ENCODE measurements at regions not wholly inside any gene's neighbourhood (a gene's known extent, or its start where the extent isn't known, plus 50 kb on each side); places are given as distances from the start of the nearest gene placed in this dataset.

DNA sequence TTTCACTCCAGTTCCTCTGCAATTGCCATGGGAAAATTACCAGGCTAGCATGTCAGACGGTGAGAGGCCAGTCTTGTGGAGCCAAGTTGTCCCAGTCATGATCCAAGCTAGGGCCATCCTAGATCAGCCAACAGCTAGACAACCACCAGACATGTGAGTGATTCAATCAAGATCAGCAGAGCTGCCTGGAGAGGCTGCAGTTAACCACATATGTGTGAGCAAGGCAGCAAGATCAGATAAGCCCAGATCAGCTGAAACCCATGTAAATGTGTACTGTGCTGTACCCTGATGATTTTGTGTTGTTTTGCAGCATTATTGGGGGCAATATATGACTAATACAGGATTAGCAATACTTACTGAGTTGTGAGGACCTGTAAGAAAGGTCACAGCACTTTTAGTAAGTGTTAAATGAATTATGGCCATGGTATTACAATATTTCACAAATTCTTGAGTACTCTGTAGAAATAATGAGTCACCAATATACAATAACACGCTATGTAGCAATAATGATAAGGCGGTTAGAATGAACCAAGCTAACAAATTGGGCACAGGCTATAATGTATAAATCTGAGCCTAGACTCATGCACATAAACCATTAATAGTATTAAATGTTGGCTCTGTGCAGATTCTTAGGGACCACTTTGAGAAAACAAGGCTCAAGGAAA is 91.4 kb downstream of the SUDS3 start:
- DNase-seq (ENCODE audit: low spot score): no peak

DNA sequence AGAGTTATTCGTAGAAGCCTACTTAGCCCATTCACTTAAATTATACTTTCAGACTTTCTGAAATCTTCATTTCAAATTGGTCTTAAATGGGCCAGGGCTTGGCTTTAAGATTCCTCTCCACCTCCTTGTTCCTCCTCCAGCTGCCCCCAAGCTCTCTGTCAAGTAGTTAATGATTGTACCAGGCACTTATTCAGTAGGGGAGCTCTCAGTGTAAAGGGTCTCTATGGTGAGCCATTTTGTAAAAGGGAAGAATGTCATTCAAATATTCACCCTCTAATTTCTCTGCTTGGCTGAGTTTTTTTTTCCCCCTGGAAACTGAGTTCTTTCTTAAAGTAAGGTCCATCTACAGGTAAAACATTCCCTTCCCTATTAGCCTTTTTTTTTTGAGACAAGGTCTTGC is 96.6 kb downstream of the SUDS3 start:
- no peak for DNase-seq (ENCODE audit: low spot score)

DNA sequence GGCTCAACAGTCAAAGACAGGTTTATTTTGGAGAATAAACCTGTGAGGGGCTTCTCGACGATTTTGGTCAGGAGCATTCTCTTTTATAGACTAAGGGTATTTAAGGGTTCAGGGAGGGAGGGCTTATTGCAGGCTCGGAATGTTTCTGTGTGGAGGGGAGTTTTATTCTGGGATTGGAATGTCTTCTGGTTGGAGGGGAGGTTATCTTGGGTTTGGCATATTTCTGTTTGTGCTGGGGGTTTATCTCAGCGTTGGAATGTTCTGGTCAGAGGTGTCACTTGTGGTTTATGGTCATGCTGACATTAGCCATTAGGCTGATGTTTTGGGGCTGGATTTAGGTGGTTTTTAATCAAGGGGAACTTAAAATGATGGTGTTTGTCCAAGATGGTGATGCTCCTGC is 103.9 kb downstream of the SUDS3 start:
- DNase-seq (ENCODE audit: low spot score): no peak

DNA sequence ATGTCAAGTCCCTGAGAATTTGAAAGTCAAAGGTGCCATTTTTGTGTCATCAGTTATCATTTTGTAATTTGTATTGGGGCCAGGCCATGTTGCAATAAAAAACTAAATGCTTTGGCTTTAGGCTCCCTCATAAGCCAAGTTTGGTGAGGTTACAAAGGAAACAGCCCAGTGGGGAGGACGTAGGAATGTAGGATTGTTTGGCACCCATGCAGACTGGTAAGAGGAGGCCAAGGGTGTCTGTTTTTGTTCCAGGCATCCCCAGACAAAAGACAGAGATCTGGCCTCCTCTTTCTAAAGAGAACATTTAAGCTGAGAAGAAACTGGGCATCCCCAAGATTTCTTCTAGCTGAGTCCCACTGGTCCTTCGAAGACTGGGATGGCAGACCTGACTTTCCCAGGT is 111.7 kb downstream of the SUDS3 start:
- DNase-seq (ENCODE audit: low spot score): no peak

DNA sequence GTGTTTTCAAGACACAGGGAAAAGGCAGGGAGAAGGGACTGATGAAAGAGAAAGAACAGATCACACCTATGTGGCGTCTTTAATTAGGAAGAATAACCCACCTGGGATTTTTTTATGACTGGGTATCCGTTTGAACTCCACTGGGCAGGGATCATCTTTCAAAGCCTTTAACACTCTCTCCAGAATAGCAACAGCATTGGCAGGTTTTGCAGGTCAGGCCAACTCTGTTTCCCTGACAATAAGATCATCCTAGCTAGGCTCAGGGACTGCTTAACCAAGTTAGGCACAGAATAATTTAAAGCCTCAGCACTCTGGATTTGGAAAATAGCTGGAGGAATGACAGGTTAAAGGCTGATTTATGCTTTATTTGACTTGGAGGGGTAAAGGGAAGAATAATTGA is 117.6 kb downstream of the SUDS3 start:
- no peak for DNase-seq (ENCODE audit: low spot score)

DNA sequence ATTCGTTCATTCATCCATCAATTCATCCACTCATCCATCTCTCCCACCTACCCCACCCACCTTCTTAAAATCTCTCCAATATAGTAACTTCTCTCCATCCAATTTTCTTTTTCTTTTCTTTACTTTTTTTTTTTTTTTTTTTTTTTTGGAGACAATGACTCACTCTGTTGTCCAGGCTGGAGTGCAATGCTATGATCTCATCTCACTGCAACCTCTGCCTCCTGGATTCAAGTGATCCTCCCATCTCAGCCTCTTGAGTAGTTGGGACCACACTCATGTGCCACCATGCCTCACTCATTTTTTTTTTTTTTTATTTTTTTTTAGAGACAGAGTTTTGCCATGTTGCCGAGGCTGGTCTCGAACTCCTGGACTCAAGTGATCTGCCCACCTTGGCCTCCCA is 118.4 kb downstream of the SUDS3 start:
- peak; percentile 14 for DNase-seq (ENCODE audit: low spot score)

DNA sequence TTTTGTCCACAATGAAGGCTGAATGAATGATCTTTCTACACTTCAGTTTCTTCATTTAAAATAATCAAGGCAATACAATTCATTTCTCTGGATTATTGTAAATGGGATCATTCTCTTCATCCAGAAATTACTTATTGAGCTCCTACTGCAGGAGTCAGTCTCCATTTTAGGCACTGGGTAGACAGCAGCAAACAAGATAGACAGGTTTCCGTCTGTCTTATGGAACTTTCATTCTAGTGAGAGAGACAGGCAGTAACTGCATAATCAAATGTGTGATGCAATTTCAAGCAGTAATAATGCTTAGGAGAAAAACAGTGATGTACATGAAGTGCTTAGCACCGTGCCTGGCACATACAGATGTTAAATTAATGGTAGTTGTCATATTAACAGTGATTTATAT is 118.9 kb downstream of the SUDS3 start:
- DNase-seq (ENCODE audit: low spot score): no peak

DNA sequence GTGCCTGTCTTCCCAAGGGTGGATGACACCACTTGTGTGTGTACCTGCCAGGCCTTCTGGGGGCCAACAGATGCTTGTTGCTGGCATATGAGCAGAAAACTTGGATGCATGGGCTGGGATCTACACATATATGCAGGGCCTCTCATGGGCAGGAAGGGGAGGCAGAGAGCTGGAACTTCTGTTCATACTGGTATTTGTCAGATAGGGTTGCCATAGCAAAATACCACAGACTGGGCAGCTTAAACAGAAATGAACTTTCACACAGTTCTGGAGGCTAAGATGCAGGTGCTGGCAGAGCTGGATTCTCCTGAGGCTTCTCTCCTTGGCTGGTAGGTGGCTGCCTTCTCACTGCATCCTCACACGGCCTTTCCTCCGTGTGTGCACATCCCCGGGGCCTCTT is 121.8 kb downstream of the SUDS3 start:
- peak; percentile 28 for DNase-seq (ENCODE audit: low spot score)

DNA sequence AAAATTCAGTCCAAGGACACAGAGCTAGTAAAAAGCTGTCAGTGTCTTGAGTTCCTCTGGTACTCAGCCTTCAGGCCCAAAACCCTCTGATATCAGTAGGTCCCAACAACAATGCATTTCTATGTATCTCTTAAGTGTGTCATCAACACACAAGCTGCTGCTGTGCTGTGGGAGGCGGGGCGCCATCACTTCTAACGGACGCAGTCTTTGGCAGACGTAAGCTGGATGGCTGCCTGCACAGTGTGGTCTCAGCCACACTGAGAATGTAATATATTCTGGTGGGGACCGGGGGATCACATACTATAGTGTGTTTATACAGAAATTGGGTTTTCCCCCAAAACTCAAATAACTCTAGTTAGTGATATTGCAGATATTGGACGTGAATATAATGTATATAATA is 123.9 kb downstream of the SUDS3 start:
- DNase-seq (ENCODE audit: low spot score): no peak

DNA sequence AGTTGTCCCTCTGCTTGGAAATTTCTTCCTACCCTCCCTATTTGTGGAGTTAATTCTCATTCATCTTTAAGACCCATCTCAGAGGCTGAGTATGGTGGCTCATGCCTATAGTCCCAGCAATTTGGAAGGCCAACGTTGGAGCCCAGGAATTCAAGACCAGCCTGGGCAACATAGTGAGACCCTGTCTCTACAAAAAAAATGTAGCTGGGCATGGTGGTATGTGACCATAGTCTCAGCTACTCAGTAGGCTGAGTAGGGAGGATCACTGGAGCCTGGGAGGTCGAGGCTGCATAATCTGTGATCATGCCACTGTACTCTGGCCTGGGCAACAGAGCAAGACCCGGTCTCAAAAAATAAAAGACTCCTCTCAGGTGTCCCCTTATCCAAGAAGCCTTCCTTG is 125.1 kb downstream of the SUDS3 start:
- DNase-seq (ENCODE audit: low spot score): no peak

DNA sequence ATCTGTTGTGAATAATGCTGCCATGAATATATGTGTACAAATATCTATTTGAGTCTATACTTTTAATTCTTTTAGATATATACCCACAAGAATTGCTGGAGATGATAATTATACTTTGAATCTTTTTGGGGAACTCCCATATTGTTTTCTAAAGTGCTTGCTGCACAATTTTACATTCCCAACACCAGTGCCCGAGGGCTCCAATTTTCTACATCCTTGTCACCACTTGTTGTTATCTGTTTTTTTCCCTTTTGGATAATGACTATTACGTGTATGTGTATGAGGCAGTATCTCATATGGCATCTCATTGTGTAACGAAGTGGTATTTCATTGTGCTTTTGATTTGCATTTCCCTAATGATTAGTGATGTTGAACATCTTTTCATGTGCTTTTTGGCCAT is 127.1 kb downstream of the SUDS3 start:
- DNase-seq (ENCODE audit: low spot score): no peak

DNA sequence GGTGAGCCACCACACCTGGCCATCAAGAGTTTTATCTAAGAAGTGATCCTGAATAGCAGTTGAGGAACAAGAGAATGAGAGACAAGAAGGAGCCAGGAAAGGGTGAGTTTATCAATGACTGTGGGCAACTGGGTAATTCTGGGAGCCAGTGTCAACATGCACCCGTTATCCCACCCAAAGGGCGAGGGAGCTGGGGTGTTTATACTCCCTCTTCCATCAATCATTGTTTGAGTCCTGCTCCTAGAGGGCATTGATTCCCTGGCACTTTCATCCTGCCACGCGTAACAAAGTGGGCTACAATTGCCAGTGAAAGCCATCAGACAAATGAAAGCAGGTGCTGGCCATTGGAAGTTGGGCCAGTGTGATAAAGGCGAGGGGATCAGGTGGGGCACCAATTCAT is 136.3 kb downstream of the SUDS3 start:
- no peak for DNase-seq (ENCODE audit: low spot score)

DNA sequence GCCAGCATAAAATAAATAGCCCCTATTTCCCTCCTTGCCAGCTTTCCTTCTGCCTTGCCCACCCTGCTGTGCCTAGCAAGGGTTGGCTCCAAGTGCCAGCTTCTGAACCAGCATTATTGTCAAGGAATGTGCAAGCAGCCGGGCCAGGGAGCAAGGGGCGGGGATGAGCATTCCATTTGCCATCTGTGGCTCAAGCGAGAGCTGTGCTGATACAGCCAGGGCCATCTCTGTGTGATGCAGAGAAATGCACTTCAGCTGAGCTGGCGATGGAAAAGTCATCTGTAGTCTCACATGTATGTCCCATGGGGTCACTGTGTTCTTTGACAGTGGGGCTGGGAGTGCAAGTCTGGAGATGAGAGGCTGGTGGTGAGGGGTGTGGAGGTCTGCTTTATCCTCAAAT is 137.3 kb downstream of the SUDS3 start:
- DNase-seq (ENCODE audit: low spot score): no peak

DNA sequence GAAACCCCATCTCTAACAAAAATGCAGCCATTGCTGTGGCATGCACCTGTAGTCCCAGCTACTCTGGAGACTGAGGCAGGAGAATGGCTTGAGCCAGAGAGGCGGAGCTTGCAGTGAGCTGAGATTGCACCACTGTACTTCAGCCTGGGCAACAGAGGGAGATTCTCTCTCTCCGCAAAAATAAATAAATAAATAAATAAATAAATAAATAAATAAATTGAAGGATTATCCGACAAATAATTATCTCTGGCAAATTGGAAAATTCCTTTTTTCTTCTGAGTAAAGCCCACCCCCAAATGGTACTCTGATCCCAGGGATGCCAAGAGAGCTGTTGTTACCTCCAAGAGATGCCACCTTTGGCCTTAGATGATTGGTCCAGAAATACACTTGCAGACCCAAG is 137.9 kb downstream of the SUDS3 start:
- no peak for DNase-seq (ENCODE audit: low spot score)

DNA sequence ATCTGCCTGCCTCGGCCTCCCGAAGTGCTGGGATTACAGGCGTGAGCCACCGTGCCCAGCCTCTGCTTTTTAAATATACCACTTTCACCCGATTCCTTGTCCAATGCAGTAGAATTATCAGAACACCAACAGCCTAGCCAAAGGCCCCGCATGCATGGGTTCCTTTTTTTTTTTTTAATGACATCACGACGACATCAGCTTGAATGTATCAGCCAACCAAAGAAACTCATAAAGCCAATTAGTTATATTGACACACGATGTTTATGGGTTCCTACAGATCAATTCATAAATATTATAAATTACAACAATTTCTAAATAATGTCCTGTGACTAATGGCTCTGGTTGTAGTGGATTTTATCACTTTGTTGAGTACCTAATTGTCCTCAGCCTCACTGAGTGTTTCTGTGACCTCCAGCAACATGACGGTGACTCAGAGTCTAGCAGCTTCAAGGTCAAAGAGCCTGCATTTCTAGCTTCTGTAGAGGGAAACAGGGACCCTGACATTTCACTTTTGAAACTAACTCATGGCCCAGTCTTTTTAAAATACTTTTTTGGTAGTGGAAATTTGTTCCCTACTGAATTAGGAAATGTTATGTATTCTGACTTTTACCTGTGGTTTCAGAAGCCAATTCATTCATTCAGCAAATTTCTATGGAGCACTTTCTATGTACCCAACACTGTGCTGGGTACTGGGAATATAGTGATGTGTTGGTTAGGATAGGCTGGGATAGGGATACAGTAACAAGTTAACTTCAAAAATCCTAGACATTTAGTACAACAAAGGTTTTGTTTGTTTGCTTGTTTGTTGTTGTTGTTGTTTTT is 144.1 kb downstream of the SUDS3 start:
- DNase-seq (ENCODE audit: low spot score): no peak

DNA sequence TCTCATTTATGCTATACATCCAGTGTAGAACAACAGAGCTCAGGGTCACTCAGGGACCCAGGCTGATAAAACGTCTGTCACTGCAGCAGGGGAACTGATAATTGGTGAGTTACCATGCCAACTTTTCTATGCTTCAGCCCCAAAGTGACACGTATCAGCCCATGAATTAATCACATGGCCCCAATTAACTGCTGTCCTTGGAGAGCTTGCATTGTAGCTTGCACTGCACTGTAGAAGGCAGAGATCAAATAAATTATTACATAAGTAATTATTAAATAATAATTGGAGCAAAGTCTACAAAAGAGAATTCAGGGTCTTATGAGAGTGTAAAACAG is 144.6 kb downstream of the SUDS3 start:
- DNase-seq (ENCODE audit: low spot score): no peak

DNA sequence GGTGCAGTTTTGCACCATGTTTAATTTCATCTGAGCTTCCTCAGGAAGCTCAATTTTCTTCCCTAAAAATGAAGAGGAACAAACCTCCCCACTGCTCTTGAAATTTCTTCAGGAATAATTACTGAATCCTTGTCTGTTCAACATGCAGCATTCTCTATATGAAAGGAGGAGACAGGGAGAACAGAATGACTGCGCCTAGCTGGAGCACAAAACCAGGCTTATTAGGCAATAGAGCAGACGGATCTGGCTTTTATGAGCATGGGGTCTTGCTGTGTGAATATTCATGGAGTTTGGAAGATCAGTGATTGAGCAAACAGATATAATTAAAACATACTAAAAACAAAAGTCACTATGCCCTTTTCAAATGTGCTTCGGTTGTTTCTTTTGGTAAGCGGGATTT is 148.1 kb downstream of the SUDS3 start:
- no peak for DNase-seq (ENCODE audit: low spot score)

DNA sequence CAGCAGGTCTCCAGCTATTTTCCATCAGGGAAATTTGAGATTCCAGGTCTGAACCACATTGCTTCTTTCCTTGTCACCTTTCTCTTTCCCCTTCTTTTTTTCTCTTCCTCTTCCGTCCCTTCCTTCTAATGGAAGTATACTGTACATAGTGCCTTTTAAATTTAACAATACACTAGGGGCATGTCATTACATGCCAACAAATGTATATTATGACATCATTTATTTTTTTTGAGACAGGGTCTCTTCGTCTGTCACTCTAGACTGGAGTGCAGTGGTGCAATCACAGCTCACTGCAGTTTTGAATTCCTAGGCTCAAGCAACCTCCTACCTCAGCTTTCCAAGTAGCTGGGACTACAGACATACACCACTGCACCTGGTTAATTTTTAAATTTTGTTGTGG is 148.9 kb downstream of the SUDS3 start:
- DNase-seq (ENCODE audit: low spot score): no peak

DNA sequence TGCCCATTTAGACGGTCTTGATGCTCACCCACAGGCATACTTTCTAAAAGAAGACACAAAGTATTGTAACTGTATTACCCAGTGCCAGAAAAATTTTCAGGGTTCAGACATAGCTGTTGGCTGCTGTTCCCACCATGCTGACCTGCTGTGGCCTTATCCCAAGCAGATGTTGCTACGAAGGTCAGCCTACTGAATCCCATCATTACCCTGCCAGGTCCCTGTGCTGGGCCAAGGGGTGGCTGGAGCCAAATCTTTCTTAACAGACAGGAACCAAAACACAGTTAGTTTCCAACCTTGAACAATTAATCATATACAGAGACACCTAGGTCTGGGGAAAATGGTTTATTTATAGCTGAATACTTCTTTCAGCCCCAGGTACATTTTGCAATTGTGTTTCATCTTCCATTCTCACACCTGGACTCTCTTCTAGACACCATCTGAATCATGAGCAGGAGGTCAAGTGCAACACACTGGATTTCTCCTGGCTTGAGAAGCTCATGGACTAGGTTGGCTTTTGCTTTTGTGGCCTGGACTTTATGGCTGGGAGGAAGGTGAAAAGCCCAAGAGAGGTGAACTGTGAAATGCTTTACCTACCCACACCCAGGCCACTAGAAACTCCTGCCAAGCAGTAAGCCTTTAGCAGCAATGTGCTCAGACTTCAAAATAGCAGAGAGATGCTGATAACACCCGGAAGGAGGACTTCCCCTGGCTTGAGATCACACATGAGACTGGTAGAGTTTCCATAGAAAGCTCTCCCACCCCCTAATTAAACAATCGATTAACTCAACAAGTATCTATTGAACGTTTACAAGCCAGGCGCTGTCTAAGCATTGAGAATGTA is 150.1 kb downstream of the SUDS3 start:
- no peak for DNase-seq (ENCODE audit: low spot score)

DNA sequence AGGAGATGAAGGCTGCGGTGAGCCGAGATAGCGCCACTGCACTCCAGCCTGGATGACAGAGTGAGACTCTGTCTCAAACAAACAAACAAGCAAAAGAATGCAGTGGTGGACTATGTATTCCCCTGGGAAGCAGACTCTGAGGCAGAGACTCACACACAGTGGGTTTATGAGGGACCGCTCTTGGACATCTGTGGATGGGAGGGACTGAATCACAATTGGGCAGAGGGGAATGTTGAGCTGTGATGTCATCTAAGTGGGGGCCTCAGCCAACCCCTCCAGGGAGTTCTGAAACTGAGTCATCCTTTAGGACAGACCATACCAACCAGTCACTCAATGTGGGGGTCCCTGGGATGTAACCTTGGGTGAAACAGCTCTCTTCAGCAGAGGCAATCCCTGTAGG is 151.0 kb downstream of the SUDS3 start:
- no peak for DNase-seq (ENCODE audit: low spot score)

DNA sequence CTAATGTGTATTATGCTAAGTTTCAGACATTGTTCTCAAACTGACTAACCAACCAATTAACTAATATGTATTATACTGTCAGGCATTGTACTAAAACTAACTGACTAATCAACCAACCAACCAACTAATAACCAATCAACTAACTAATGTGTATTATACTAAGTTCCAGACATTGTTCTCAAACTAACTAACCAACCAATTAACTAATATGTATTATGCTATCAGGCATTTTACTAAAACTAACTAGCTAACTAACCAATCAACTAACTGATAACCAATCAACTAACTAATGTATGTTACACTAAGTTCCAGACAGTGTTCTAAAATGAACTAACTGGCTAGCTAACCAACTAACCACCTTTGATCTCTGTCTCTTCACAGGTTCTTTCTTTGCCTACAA is 152.3 kb downstream of the SUDS3 start:
- DNase-seq (ENCODE audit: low spot score): no peak

DNA sequence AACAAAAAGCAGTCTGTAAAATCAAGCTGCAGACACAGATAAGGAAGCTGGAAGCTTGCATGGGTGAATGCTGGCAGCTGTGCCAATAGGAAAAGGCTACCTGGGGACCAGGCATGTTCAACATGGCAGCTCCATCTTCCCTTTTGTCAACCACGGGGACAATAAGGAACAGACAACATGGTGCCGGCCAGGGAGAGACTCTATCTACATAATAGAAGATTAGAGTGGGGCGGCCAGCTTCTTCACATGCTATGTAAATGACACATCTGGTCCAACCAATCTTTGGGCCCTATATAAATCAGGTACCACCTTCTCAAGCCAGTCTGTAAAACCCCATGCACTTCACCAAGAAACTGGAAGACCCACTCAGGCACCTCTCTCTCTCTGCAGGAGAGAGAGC is 157.6 kb downstream of the SUDS3 start:
- no peak for DNase-seq (ENCODE audit: low spot score)

DNA sequence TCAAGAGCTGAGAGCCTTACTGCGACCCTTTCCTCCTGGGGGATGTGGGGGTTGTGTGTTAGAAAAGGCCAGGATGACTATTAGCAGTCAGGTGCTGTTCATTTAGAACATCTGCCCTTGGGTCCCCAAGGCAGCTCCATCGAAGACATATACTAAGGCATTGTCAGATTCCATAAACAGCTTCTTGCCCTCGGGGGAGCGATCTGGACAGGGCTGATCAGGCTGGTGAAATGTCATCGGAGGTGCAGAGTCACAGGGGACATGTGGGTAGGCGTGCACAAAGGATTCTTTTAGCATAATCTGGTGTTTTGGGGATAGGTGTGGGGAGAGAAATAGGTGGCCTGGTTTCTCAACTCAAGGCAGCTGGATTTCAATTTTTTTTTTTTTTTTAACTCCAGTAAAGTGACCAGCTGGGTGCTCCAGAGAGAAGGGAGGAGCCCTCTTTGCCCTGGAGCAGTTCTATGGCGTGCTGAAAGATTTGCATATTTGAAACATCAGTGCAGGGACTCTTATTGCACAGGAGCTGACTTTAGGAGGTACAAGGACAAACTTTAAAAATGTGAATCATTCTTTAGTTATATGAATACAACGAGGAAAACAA is 160.1 kb downstream of the SUDS3 start:
- no peak for DNase-seq (ENCODE audit: low spot score)
